HFFc6 (cell line): ENCODE measurements at regions not wholly inside any gene's neighbourhood (a gene's known extent, or its start where the extent isn't known, plus 50 kb on each side); places are given as distances from the start of the nearest gene placed in this dataset.

Experiments used
- DNase-seq: peaks from one replicate; pipeline ENCODE4 v3.0.0-alpha.2; 2018
- H3K27ac Mint-ChIP-seq: 2 replicates; pipeline ENCODE4 v1.8.0; 2020; ENCODE audit warnings: mild to moderate bottlenecking, mixed read lengths
- H3K27me3 Mint-ChIP-seq: 2 replicates; pipeline ENCODE4 v1.8.0; 2021; ENCODE audit warnings: mild to moderate bottlenecking, moderate library complexity, mixed read lengths; ENCODE audit not compliant: insufficient read depth
- H3K36me3 Mint-ChIP-seq: 2 replicates; pipeline ENCODE4 v1.8.0; 2021; ENCODE audit warnings: low read depth, mixed read lengths
- H3K4me1 Mint-ChIP-seq: 2 replicates; pipeline ENCODE4 v1.8.0; 2020; ENCODE audit warnings: low read depth, mixed read lengths
- H3K4me3 Mint-ChIP-seq: 2 replicates; pipeline ENCODE4 v1.8.0; 2020; ENCODE audit warnings: mild to moderate bottlenecking, moderate library complexity, mixed read lengths
- H3K9me3 Mint-ChIP-seq: 2 replicates; pipeline ENCODE4 v1.8.0; 2020; ENCODE audit warnings: mild to moderate bottlenecking, mixed read lengths
- TF ChIP-seq, protein P1 (sequence below): fragments of 200-600 bp; sonication (generic); IDR thresholded peaks from 2 replicates; pipeline ENCODE4 v1.5.0; 2021; ENCODE audit warnings: antibody characterized with exemption, mild to moderate bottlenecking

DNA sequence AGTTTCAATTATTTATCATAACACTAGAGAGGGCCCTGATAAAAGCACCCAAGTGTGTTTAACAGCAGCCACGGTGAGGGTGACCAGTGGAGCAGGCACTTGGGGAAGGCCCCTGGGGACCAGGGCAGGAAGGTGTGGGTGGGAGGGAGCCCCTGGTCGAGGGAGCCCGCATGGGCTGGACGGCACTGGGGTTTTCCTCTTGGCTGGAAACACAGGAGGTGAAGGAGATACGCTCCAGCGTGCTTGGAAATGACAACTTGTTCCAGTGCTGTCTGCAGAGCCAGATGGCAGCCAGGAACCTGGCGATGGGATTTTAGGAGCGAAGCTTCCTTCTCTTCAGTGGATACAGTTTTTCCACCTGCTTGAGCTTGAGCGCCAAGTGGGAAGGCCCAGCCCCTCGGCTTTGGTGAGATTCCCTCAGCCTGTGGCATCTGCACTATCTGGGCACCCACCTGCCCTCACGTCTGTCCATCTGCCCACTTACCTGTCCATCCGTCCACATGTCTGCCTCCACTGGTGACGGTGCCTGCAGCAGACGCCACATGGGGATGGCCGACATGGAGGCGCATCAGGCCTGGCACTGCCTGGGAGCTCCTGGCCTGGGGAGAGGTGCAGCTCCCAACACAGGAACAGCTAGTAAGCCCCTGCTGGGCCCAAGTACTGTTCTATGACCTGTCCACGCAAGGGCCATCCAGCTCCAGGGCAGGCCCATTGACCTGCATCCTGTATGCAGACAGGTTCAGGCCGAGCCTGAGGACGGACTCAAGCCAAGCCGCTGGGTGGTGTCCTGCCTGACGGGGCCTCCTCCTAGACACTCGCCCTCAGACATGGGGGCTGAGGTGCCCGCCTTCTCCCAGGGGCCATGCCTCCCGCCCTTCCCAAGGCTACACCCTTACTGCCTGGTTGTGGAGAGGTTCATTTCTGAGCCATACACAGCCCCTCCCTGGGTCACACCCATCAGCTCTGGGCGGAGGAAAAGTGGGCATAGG is 192.2 kb upstream of the C14orf180 start:
- Mint-ChIP-seq H3K27ac (no peak overlapping the region), H3K27me3 (peaks cover 3% of the 10 kb centered on the region)

DNA sequence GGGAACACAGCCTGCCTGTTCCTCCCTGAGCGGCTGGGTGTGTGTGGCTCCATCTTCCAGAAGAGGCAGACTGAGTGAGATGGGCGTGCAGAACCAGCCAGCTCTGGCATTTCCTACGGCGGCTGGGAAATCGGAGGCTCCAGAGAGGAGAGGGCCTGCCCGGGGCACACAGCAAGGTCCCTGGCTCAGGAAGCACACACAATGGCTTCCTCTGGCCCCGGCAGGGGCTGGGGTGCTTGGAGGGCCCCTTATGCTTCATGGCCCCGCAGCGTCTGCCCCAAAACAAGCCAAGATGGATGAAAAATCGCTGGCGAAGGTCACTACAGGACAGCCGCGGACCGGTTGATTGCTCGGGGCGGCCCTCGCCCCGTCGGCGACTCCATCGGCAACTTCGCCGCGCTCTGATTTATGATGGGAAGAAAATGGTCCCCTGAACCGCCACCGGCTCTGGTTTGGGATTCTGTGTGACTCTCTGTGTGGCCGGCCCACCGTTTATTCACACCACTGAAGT is 191.5 kb upstream of the C14orf180 start:
- TF ChIP-seq, protein P1, sequence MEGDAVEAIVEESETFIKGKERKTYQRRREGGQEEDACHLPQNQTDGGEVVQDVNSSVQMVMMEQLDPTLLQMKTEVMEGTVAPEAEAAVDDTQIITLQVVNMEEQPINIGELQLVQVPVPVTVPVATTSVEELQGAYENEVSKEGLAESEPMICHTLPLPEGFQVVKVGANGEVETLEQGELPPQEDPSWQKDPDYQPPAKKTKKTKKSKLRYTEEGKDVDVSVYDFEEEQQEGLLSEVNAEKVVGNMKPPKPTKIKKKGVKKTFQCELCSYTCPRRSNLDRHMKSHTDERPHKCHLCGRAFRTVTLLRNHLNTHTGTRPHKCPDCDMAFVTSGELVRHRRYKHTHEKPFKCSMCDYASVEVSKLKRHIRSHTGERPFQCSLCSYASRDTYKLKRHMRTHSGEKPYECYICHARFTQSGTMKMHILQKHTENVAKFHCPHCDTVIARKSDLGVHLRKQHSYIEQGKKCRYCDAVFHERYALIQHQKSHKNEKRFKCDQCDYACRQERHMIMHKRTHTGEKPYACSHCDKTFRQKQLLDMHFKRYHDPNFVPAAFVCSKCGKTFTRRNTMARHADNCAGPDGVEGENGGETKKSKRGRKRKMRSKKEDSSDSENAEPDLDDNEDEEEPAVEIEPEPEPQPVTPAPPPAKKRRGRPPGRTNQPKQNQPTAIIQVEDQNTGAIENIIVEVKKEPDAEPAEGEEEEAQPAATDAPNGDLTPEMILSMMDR = no peak
- peaks cover 40% of the 10 kb centered on the region for H3K9me3 Mint-ChIP-seq

More for the DNA sequence above, 192.2 kb upstream of the C14orf180 start:
- TF ChIP-seq, protein P1 = no peak
- DNase-seq = no peak
- Mint-ChIP-seq H3K4me1 (no peaks in the 10 kb centered on the region), H3K4me3 (no peak overlapping the region), H3K9me3 (peaks cover 45% of the 10 kb centered on the region), H3K36me3 (peaks cover 9% of the 10 kb centered on the region)

DNA sequence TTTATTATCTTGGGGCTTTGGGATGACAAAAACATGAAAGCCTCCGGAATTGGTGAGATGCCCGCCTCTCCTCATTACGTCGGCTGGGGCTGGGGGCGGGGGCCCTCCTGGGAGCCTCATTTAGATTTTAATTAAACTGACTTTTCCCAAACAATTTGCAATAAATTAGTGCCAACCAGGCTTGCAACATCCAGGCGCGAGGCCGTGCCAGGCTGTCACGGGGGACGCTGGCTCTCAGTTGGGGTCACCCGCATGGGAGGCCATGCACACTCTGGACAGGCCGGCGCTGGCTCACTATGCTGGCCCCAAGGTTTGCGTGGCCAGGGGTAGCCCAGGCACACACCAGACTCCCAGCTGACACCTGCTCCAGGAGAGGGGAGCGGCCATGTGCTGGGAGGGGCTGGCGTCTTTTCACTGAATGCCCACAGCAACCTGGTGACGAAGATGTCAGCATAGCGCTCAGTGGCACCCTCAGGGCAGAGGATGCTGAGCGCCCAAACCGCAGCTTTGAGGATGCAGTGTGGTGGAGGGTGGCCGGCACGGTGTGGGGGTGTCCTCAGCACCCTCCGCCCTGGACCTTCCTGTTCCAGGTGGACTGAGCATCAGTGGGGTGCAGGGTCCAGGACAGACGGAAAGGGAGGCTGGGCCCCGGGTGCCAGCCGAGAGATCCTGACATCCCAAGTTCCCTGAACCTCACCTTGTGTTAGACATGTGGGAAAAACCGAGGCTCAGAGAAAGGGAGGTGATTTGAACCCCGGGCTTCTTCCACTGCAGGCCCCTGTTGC is 190.8 kb upstream of the C14orf180 start:
- Mint-ChIP-seq H3K4me1 (no peaks in the 10 kb centered on the region), H3K27ac (no peak overlapping the region), H3K27me3 (peaks cover 3% of the 10 kb centered on the region), H3K9me3 (peaks cover 40% of the 10 kb centered on the region), H3K36me3 (peaks cover 9% of the 10 kb centered on the region), H3K4me3 (no peak overlapping the region)
- TF ChIP-seq, protein P1 = no peak
- DNase-seq = no peak

More for the DNA sequence above, 191.5 kb upstream of the C14orf180 start:
- no peak for DNase-seq
- no peak overlapping the region for H3K27ac Mint-ChIP-seq
- no peak overlapping the region for H3K4me3 Mint-ChIP-seq
- peaks cover 9% of the 10 kb centered on the region for H3K36me3 Mint-ChIP-seq
- H3K27me3 Mint-ChIP-seq = peaks cover 3% of the 10 kb centered on the region
- H3K4me1 Mint-ChIP-seq = no peaks in the 10 kb centered on the region

DNA sequence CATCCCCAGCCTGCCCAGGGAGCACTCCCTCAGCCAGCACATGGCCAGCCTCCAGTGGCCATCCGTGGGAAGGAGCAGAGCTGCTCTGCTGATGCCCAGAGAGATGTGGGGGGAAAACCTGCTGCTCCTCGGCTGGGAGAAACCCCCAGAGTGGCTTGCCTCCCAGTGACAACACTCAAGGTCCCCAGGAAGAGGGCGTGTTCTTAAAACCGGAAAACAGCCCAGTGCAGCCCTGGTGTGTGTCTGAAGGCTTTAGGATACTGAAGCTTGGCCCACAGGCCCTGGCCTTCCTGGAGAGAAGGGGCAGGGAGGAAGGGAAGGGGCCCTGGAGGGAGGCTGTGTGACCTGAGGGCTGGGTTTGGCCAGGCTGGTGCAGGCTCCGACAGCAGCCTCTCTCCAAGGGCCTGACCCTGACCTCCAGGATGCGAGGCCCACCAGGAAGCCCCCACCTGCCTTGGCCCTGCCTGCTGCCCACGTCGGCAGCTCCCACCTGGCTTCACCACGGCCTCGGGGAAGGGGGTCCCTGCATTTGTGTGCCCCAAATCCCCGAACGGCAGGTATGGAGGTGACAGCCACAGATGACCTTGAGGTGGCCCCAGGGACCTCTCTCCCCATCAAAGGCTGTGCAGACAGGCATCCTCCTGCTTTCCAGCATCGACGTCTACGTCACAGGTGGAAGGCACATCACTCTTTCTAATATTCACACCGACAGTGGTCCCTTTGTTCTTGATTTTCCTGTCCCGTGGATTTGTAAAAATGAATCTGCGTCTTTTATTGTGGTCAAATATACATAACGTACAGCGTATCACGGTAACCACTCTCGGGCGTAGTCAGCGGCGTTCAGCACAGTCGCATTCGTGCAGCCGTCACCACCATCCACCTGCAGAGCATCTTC is 190.0 kb upstream of the C14orf180 start:
- Mint-ChIP-seq H3K27me3 (no peaks in the 10 kb centered on the region; the same call in 1 of the 2 replicates), H3K4me3 (no peak overlapping the region), H3K36me3 (peaks cover 9% of the 10 kb centered on the region), H3K9me3 (peaks cover 48% of the 10 kb centered on the region), H3K27ac (no peak overlapping the region), H3K4me1 (no peaks in the 10 kb centered on the region)
- no peak for DNase-seq
- TF ChIP-seq, protein P1 = no peak
